K562 (cell line): ENCODE measurements at regions not wholly inside any gene's neighbourhood (a gene's known extent, or its start where the extent isn't known, plus 50 kb on each side); places are given as distances from the start of the nearest gene placed in this dataset.

Experiments used
- ATAC-seq: fragments of 200-7000 bp; cut with Tn5 transposase; 3 replicates; pipeline ENCODE4 v1.9.1; 2020; ENCODE audit warnings: moderate library complexity
- BruUV-seq: library from RNA; stranded (reverse); fragments of 400-500 nt; replicated peaks from 2 replicates; lab custom pipeline; 2021; lab: Mats Ljungman, UMichigan
- CTCF ChIA-PET: fragments of 300-600 bp; formaldehyde crosslinking; extraction: SDS; loops from one replicate; lab custom pipeline; 2021; ENCODE audit warnings: low intra/inter-chr PET ratio; lab: Yijun Ruan, JAX
- POLR2A ChIA-PET: fragments of 300-600, 350-650 bp; sonication (Branson Sonifier 250); formaldehyde crosslinking; extraction: SDS; loops from one replicate; lab custom pipeline; 2021; ENCODE audit warnings: antibody characterized with exemption, inconsistent platforms; lab: Yijun Ruan, JAX
- DNase-seq, 4 experiments: peaks; one replicate each; pipeline versions ENCODE4 v3.0.0 to v3.0.0-alpha.2; 2011 to 2018; ENCODE audit warnings: low spot score in 3 of 4, mixed read lengths in 3 of 4; ENCODE audit errors: extremely low read depth in 1 of 4
- FAIRE-seq: peaks from 2 replicates; lab custom pipeline; 2011; peaks lifted over from hg19 to GRCh38; lab: Jason Lieb, UNC
- H2AFZ ChIP-seq: 2 replicates; pipeline ENCODE4 v1.6.0; 2011; ENCODE audit warnings: low read depth, low read length, control low read depth, inconsistent platforms
- H3K27ac ChIP-seq: fragments of 200-600 bp; 3 replicates; pipeline ENCODE4 v1.8.0; 2011; ENCODE audit warnings: low read depth, mild to moderate bottlenecking, control low read depth, inconsistent platforms, low read length, moderate library complexity, mixed read lengths; ENCODE audit errors: extremely low read depth
- H3K27me3 ChIP-seq, 2 experiments: fragments of 300-600 bp in 1 of 2; 2 replicates in 1 of 2; 3 replicates in 1 of 2; pipeline versions ENCODE4 v1.6.0 to v1.8.0; 2011; ENCODE audit warnings: inconsistent platforms in 2 of 2, low read length in 2 of 2, mild to moderate bottlenecking in 1 of 2, mixed read lengths in 1 of 2, moderate library complexity in 1 of 2; ENCODE audit not compliant: control insufficient read depth in 2 of 2, insufficient read depth in 2 of 2
- H3K36me3 ChIP-seq: fragments of 300-600 bp; 3 replicates; pipeline ENCODE4 v1.8.0; 2011; ENCODE audit warnings: mild to moderate bottlenecking, low read length, inconsistent platforms; ENCODE audit not compliant: control insufficient read depth, insufficient read depth
- H3K4me1 ChIP-seq, 2 experiments: fragments of 200-600 bp in 1 of 2; replicated peaks in 1 of 2; 2 replicates in 1 of 2; 3 replicates in 1 of 2; pipeline versions ENCODE4 v1.5.1 to v1.8.0; 2011; ENCODE audit warnings: inconsistent platforms in 2 of 2, low read length in 2 of 2, mild to moderate bottlenecking in 1 of 2, mixed read lengths in 1 of 2, moderate library complexity in 1 of 2; ENCODE audit not compliant: control insufficient read depth in 2 of 2, insufficient read depth in 2 of 2
- H3K4me2 ChIP-seq: 2 replicates; pipeline ENCODE4 v1.6.1; 2011; ENCODE audit warnings: low read length, control low read depth, inconsistent platforms, mixed read lengths; ENCODE audit not compliant: insufficient read depth
- H3K4me3 ChIP-seq: fragments of 200-600 bp; sonication (generic), shearing (Covaris generic); 2 replicates; pipeline ENCODE4 v1.5.1; 2016; ENCODE audit warnings: control low read depth, inconsistent platforms
- H3K79me2 ChIP-seq: fragments of 200-600 bp; 3 replicates; pipeline ENCODE4 v1.8.0; 2011; ENCODE audit warnings: low read length, inconsistent platforms; ENCODE audit not compliant: control insufficient read depth, insufficient read depth
- H3K9ac ChIP-seq, 2 experiments: 2 replicates each; pipeline versions ENCODE4 v1.6.0 to v1.6.1; 2011; ENCODE audit warnings: low read depth in 2 of 2, low read length in 2 of 2, control low read depth in 1 of 2, inconsistent platforms in 1 of 2, mild to moderate bottlenecking in 1 of 2, mixed read lengths in 1 of 2; ENCODE audit not compliant: insufficient read depth in 1 of 2
- H3K9me1 ChIP-seq: one replicate; pipeline ENCODE4 v1.6.0; 2011; ENCODE audit warnings: inconsistent platforms, mild to moderate bottlenecking, low read length, moderate library complexity; ENCODE audit not compliant: control insufficient read depth, insufficient read depth
- H3K9me3 ChIP-seq: replicated peaks from 2 replicates; pipeline ENCODE4 v1.5.1; 2011; ENCODE audit warnings: low read depth, low read length, inconsistent platforms; ENCODE audit not compliant: control insufficient read depth, insufficient read depth
- H4K20me1 ChIP-seq: replicated peaks from 2 replicates; pipeline ENCODE4 v1.6.1; 2011; ENCODE audit warnings: low read length, inconsistent platforms, mixed read lengths; ENCODE audit not compliant: control insufficient read depth, insufficient read depth
- BRCA1 ChIP-seq, 2 experiments: fragments of 450-650 bp in 1 of 2; sonication (generic) in 1 of 2; formaldehyde crosslinking in 1 of 2; IDR thresholded peaks; 2 replicates each; pipeline versions ENCODE4 v1.5.0 to v1.6.1; 2017 to 2020; ENCODE audit warnings: mild to moderate bottlenecking in 1 of 2, missing genetic modification reagents in 1 of 2
- CCAR2 ChIP-seq: fragments of 200-400 bp; formaldehyde crosslinking; IDR thresholded peaks from 2 replicates; pipeline ENCODE4 v1.6.1; 2017; ENCODE audit warnings: mild to moderate bottlenecking, low read depth, low read length
- CREBBP ChIP-seq: IDR thresholded peaks from one replicate; pipeline ENCODE4 v1.6.1; 2012; ENCODE audit warnings: low read depth, mild to moderate bottlenecking, control low read depth, inconsistent platforms, low read length
- DIDO1 ChIP-seq: fragments of 450-650 bp; IDR thresholded peaks from 2 replicates; pipeline ENCODE4 v1.6.1; 2016; ENCODE audit warnings: low read depth, missing biosample characterization, missing genetic modification characterization
- GABPB1 ChIP-seq: sonication (generic); formaldehyde crosslinking; IDR thresholded peaks from 2 replicates; pipeline ENCODE4 v1.8.0; 2022; ENCODE audit warnings: mild to moderate bottlenecking, missing genetic modification reagents
- HDAC8 ChIP-seq: fragments of 450-650 bp; IDR thresholded peaks from 2 replicates; pipeline ENCODE4 v1.6.1; 2016; ENCODE audit warnings: mild to moderate bottlenecking, missing genetic modification characterization, moderate library complexity, missing compliant biosample characterization
- MAFG ChIP-seq: fragments of 450-650 bp; conservative IDR thresholded peaks from 2 replicates; pipeline ENCODE4 v1.6.1; 2016; ENCODE audit warnings: missing genetic modification characterization, missing compliant biosample characterization
- SMARCA5 ChIP-seq: fragments of 450-650 bp; IDR thresholded peaks from 2 replicates; pipeline ENCODE4 v1.6.1; 2016
- SMARCB1 ChIP-seq: IDR thresholded peaks from 2 replicates; pipeline ENCODE4 v1.6.1; 2011; ENCODE audit warnings: improper control_type of control experiment, low read depth; ENCODE audit not compliant: insufficient read length
- SRSF3 ChIP-seq: fragments of 200-400 bp; formaldehyde crosslinking; IDR thresholded peaks from 2 replicates; pipeline ENCODE4 v1.6.1; 2016; ENCODE audit warnings: mild to moderate bottlenecking, low read length, moderate library complexity; ENCODE audit not compliant: insufficient read depth
- ZBTB1 ChIP-seq: sonication (generic); formaldehyde crosslinking; IDR thresholded peaks from 2 replicates; pipeline ENCODE4 v1.8.1; 2023; ENCODE audit warnings: missing genetic modification reagents, low read depth, mild to moderate bottlenecking, borderline replicate concordance
- ZNF224 ChIP-seq: sonication (generic); formaldehyde crosslinking; IDR thresholded peaks from 2 replicates; pipeline ENCODE4 v1.8.0; 2022; ENCODE audit warnings: mild to moderate bottlenecking, missing genetic modification reagents
- WGBS: fragments of 100-300 bp; shearing (Covaris generic); methylation state at CpG from one replicate; pipeline ENCODE4 v1.1.6; 2016; ENCODE audit warnings: low coverage, mixed read lengths; ENCODE audit not compliant: insufficient coverage; ENCODE audit errors: missing lambda C conversion rate; 5-methylcytosine and 5-hydroxymethylcytosine counted together
- in situ Hi-C: fragments of 300-500 bp; cut with MboI; formaldehyde crosslinking; loops from 4 replicates; pipeline ENCODE4 v1.15.0; 2018; ENCODE audit warnings: inconsistent platforms, mixed read lengths
- intact Hi-C: fragments of 100-400 bp; cut with micrococcal nuclease; formaldehyde crosslinking; loops from 2 replicates; pipeline ENCODE4 v1.14.2; 2022
- TF ChIP-seq, protein P1 (sequence below): sonication (generic); formaldehyde crosslinking; IDR thresholded peaks from 2 replicates; pipeline ENCODE4 v1.8.1; 2023; ENCODE audit warnings: mild to moderate bottlenecking, missing genetic modification reagents
- TF ChIP-seq, protein P2 (sequence below): fragments of 450-650 bp; IDR thresholded peaks from 2 replicates; pipeline ENCODE4 v1.6.1; 2014; ENCODE audit warnings: low read depth, mild to moderate bottlenecking, moderate library complexity, borderline replicate concordance
- TF ChIP-seq, protein P3 (sequence below): fragments of 450-650 bp; formaldehyde crosslinking; conservative IDR thresholded peaks from 2 replicates; pipeline ENCODE4 v1.4.0; 2022; ENCODE audit warnings: mild to moderate bottlenecking, missing genetic modification characterization
- TF ChIP-seq, protein P4 (sequence below): fragments of 250-450 bp; sonication (Bioruptor Pico); IDR thresholded peaks from 2 replicates; pipeline ENCODE4 v1.8.0; 2022; ENCODE audit warnings: moderate library complexity, mild to moderate bottlenecking, inconsistent platforms
- TF ChIP-seq, protein P5 (sequence below): sonication (generic); formaldehyde crosslinking; IDR thresholded peaks from 2 replicates; pipeline ENCODE4 v1.8.0; 2022; ENCODE audit warnings: missing genetic modification reagents, mild to moderate bottlenecking, borderline replicate concordance

DNA sequence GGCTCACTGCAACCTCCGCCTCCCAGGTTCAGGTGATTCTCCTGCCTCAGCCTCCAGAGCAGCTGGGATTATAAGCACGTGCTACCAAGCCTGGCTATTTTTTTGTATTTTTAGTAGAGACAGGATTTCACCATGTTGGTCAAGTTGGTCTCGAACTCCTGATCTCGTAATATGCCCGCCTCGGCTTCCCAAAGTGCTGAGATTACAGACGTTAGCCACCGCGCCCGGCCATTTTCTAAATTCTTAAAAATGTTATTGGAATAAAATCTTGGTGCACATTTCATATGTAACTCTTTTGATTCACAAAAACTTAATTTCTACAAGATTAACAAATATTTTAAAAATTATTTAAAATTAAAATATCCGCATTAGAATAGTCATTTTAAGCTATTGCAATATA is 1480.3 kb upstream of the SPRY2 start:
- WGBS = 2% methylated on average over 11 of the region's 11 CpGs
- no peaks in the 10 kb centered on the region for H3K27me3 ChIP-seq

More for the DNA sequence above, 1480.3 kb upstream of the SPRY2 start:
- Histone ChIP-seq H3K79me2 (no peaks in the 10 kb centered on the region), H4K20me1 (no peaks in the 10 kb centered on the region), H3K27ac (no peak overlapping the region), H3K4me2 (no peak overlapping the region), H3K4me1 (no peaks in the 10 kb centered on the region), H3K9me1 (no peaks in the 10 kb centered on the region), H3K36me3 (no peaks in the 10 kb centered on the region), H3K9ac (no peak overlapping the region), H3K9me3 (no peaks in the 10 kb centered on the region), H3K4me3 (no peak overlapping the region), H2AFZ (no peak overlapping the region)
- intact Hi-C loops = no loop called here
- no peak for TF ChIP-seq SMARCB1
- TF ChIP-seq HDAC8 (tag) = no peak
- TF ChIP-seq, protein P1, sequence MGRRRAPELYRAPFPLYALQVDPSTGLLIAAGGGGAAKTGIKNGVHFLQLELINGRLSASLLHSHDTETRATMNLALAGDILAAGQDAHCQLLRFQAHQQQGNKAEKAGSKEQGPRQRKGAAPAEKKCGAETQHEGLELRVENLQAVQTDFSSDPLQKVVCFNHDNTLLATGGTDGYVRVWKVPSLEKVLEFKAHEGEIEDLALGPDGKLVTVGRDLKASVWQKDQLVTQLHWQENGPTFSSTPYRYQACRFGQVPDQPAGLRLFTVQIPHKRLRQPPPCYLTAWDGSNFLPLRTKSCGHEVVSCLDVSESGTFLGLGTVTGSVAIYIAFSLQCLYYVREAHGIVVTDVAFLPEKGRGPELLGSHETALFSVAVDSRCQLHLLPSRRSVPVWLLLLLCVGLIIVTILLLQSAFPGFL (CRISPR knock-in tag) = no peak
- no peak for TF ChIP-seq ZBTB1 (CRISPR knock-in tag)
- TF ChIP-seq, protein P2, sequence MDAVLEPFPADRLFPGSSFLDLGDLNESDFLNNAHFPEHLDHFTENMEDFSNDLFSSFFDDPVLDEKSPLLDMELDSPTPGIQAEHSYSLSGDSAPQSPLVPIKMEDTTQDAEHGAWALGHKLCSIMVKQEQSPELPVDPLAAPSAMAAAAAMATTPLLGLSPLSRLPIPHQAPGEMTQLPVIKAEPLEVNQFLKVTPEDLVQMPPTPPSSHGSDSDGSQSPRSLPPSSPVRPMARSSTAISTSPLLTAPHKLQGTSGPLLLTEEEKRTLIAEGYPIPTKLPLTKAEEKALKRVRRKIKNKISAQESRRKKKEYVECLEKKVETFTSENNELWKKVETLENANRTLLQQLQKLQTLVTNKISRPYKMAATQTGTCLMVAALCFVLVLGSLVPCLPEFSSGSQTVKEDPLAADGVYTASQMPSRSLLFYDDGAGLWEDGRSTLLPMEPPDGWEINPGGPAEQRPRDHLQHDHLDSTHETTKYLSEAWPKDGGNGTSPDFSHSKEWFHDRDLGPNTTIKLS = no peak
- no peak for TF ChIP-seq BRCA1 (IDR thresholded peaks at IDR 0.05)
- TF ChIP-seq BRCA1 (CRISPR knock-in tag; IDR thresholded peaks at IDR 0.05) = no peak
- TF ChIP-seq MAFG (tag) = no peak
- TF ChIP-seq GABPB1 (CRISPR knock-in tag) = no peak
- no peak for TF ChIP-seq SMARCA5
- TF ChIP-seq, protein P3, sequence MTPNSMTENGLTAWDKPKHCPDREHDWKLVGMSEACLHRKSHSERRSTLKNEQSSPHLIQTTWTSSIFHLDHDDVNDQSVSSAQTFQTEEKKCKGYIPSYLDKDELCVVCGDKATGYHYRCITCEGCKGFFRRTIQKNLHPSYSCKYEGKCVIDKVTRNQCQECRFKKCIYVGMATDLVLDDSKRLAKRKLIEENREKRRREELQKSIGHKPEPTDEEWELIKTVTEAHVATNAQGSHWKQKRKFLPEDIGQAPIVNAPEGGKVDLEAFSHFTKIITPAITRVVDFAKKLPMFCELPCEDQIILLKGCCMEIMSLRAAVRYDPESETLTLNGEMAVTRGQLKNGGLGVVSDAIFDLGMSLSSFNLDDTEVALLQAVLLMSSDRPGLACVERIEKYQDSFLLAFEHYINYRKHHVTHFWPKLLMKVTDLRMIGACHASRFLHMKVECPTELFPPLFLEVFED (CRISPR knock-in tag) = no peak
- no peak for TF ChIP-seq SRSF3
- TF ChIP-seq, protein P4, sequence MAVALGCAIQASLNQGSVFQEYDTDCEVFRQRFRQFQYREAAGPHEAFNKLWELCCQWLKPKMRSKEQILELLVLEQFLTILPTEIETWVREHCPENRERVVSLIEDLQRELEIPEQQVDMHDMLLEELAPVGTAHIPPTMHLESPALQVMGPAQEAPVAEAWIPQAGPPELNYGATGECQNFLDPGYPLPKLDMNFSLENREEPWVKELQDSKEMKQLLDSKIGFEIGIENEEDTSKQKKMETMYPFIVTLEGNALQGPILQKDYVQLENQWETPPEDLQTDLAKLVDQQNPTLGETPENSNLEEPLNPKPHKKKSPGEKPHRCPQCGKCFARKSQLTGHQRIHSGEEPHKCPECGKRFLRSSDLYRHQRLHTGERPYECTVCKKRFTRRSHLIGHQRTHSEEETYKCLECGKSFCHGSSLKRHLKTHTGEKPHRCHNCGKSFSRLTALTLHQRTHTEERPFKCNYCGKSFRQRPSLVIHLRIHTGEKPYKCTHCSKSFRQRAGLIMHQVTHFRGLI = no peak
- TF ChIP-seq ZNF224 (CRISPR knock-in tag) = no peak
- TF ChIP-seq, protein P5, sequence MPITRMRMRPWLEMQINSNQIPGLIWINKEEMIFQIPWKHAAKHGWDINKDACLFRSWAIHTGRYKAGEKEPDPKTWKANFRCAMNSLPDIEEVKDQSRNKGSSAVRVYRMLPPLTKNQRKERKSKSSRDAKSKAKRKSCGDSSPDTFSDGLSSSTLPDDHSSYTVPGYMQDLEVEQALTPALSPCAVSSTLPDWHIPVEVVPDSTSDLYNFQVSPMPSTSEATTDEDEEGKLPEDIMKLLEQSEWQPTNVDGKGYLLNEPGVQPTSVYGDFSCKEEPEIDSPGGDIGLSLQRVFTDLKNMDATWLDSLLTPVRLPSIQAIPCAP (CRISPR knock-in tag) = no peak
- TF ChIP-seq DIDO1 = no peak
- no peak for TF ChIP-seq CCAR2
- TF ChIP-seq CREBBP = no peak
- ATAC-seq (no peak), DNase-seq (no peak), FAIRE-seq (no peak)
- ChIA-PET POLR2A (no interaction called here), CTCF (no interaction called here)
- BruUV-seq = no TSS peak
- in situ Hi-C loops = no loop called here
